Kidney (tissue), 13 donors: ENCODE measurements at regions not wholly inside any gene's neighbourhood (a gene's known extent, or its start where the extent isn't known, plus 50 kb on each side); places are given as distances from the start of the nearest gene placed in this dataset.

ENCODE experiments used
- DNase-seq, 5 donors: peaks; one replicate each; pipeline ENCODE4 v3.0.0-alpha.2; 2013 to 2020
- FAIRE-seq: peaks from 2 replicates; lab custom pipeline; 2012; peaks lifted over from hg19 to GRCh38; lab: Jason Lieb, UNC
- H3K27ac ChIP-seq, 2 donors: one replicate each; pipeline ENCODE4 v1.7.0; 2013; ENCODE audit warnings: low read depth in 2 of 2, low read length in 2 of 2, inconsistent platforms in 1 of 2
- H3K27me3 ChIP-seq: one replicate; pipeline ENCODE4 v1.7.1; 2013; ENCODE audit warnings: low read length, inconsistent platforms; ENCODE audit not compliant: control insufficient read depth, insufficient read depth
- H3K36me3 ChIP-seq, 3 donors: one replicate each; pipeline versions ENCODE4 v1.7.0 to v1.7.1; 2013; ENCODE audit warnings: low read length in 3 of 3, control low read depth in 1 of 3, inconsistent platforms in 1 of 3; ENCODE audit not compliant: insufficient read depth in 3 of 3, control insufficient read depth in 2 of 3
- H3K4me1 ChIP-seq, 3 donors: one replicate each; pipeline versions ENCODE4 v1.7.0 to v1.7.1; 2013; ENCODE audit warnings: low read length in 3 of 3, inconsistent platforms in 1 of 3, low read depth in 1 of 3; ENCODE audit not compliant: control insufficient read depth in 2 of 3, insufficient read depth in 2 of 3
- H3K4me3 ChIP-seq, 3 donors: one replicate each; pipeline versions ENCODE4 v1.7.0 to v1.8.1; 2013; ENCODE audit warnings: low read length in 3 of 3, control low read depth in 1 of 3, inconsistent platforms in 1 of 3
- H3K9ac ChIP-seq, 3 donors: one replicate each; pipeline versions ENCODE4 v1.7.0 to v1.7.1; 2013; ENCODE audit warnings: low read length in 3 of 3, control low read depth in 1 of 3, inconsistent platforms in 1 of 3
- H3K9me3 ChIP-seq, 3 donors: one replicate each; pipeline versions ENCODE4 v1.7.0 to v1.7.1; 2013; ENCODE audit warnings: low read length in 3 of 3, control low read depth in 1 of 3, inconsistent platforms in 1 of 3; ENCODE audit not compliant: control insufficient read depth in 2 of 3, insufficient read depth in 1 of 3
- CTCF ChIP-seq: IDR thresholded peaks from 3 replicates; pipeline ENCODE4 v1.5.1; 2012; ENCODE audit warnings: mild to moderate bottlenecking, moderate library complexity, borderline replicate concordance; ENCODE audit not compliant: insufficient read depth; ENCODE audit errors: extremely low read depth
- intact Hi-C: fragments of 100-400 bp; cut with DNase I; formaldehyde crosslinking; loops from one replicate; pipeline ENCODE4 v1.11.1; 2022
- donor health status: control.
- donor health status: control.
- donor health status: control.
- donor health status: control.
- donor health status: control.
- donor health status: DM: yes; HTN: yes; CAD: no.
- donor health status: Normal renal cell carcinoma (clear cell type).

- no peak for DNase-seq
- H3K27me3 ChIP-seq: no peaks in the 10 kb centered on the region
- intact Hi-C loops: no loop called here
- H3K9me3 ChIP-seq: no peaks in the 10 kb centered on the region
- no peaks in the 10 kb centered on the region for H3K4me1 ChIP-seq
- FAIRE-seq: no peak
- H3K36me3 ChIP-seq: no peaks in the 10 kb centered on the region
- no peak overlapping the region for H3K9ac ChIP-seq
- H3K27ac ChIP-seq: no peak overlapping the region
- no peak overlapping the region for H3K4me3 ChIP-seq
- no peak for TF ChIP-seq CTCF
Measured at GRCh38 chr6:165031502-165031901, 277.9 kb downstream of the C6orf118 start.

GRCh38 chr6:165025040-165025439, 284.4 kb downstream of the C6orf118 start:
- H3K4me1 ChIP-seq: no peaks in the 10 kb centered on the region
- no peaks in the 10 kb centered on the region for H3K9me3 ChIP-seq
- DNase-seq (no peak), FAIRE-seq (no peak)
- intact Hi-C loops: no loop called here
- H3K27ac ChIP-seq: no peak overlapping the region
- no peak overlapping the region for H3K4me3 ChIP-seq
- H3K27me3 ChIP-seq: no peaks in the 10 kb centered on the region
- no peak for TF ChIP-seq CTCF
- H3K36me3 ChIP-seq: no peaks in the 10 kb centered on the region
- no peak overlapping the region for H3K9ac ChIP-seq

- no peaks in the 10 kb centered on the region for H3K4me1 ChIP-seq
- H3K36me3 ChIP-seq: no peaks in the 10 kb centered on the region
- H3K27me3 ChIP-seq: no peaks in the 10 kb centered on the region
- H3K9ac ChIP-seq: no peak overlapping the region
- TF ChIP-seq CTCF: no peak
- no peaks in the 10 kb centered on the region for H3K9me3 ChIP-seq
- no peak overlapping the region for H3K4me3 ChIP-seq
- DNase-seq: no peak
- FAIRE-seq: no peak
- intact Hi-C loops: no loop called here
- no peak overlapping the region for H3K27ac ChIP-seq
Measured at GRCh38 chr6:165019681-165020080, 289.7 kb downstream of the C6orf118 start.

GRCh38 chr6:165015676-165016075, 293.7 kb downstream of the C6orf118 start:
- no peak overlapping the region for H3K27ac ChIP-seq
- intact Hi-C loops: no loop called here
- H3K9me3 ChIP-seq: no peaks in the 10 kb centered on the region
- no peak overlapping the region for H3K9ac ChIP-seq
- TF ChIP-seq CTCF: no peak
- H3K36me3 ChIP-seq: no peaks in the 10 kb centered on the region
- FAIRE-seq (no peak), DNase-seq (no peak)
- H3K27me3 ChIP-seq: no peaks in the 10 kb centered on the region
- no peak overlapping the region for H3K4me3 ChIP-seq
- H3K4me1 ChIP-seq: no peaks in the 10 kb centered on the region
